Naive thymus-derived CD4-positive, alpha-beta T cell (primary cell): ENCODE measurements at regions not wholly inside any gene's neighbourhood (a gene's known extent, or its start where the extent isn't known, plus 50 kb on each side); places are given as distances from the start of the nearest gene placed in this dataset.

Experiments used
- ATAC-seq: fragments of 150-1000 bp; cut with Tn5 transposase; 2 replicates; pipeline ENCODE4 v1.10.0; 2021; ENCODE audit warnings: mild to moderate bottlenecking, moderate library complexity
- CTCF ChIA-PET: fragments of 350-600 bp; sonication (Branson Sonifier 250); formaldehyde crosslinking; loops from one replicate; lab custom pipeline; 2021; ENCODE audit warnings: antibody characterized with exemption; lab: Charles Lee
- POLR2A ChIA-PET: fragments of 350-600 bp; sonication (Branson Sonifier 250); formaldehyde crosslinking; loops from one replicate; lab custom pipeline; 2021; ENCODE audit warnings: antibody characterized with exemption, inconsistent platforms; lab: Charles Lee
- DNase-seq, 9 donors: peaks; one replicate each; pipeline versions ENCODE4 v3.0.0 to v3.0.0-alpha.2; 2020 to 2022; ENCODE audit warnings: mixed read lengths in 1 of 9
- H3K27ac ChIP-seq: one replicate; pipeline ENCODE4 v1.7.0; 2013; ENCODE audit warnings: mild to moderate bottlenecking, low read depth, low read length, moderate library complexity
- H3K27me3 ChIP-seq, 2 donors: one replicate each; pipeline ENCODE4 v1.7.0; 2013; ENCODE audit warnings: low read length in 2 of 2, mild to moderate bottlenecking in 2 of 2, moderate library complexity in 2 of 2; ENCODE audit not compliant: control insufficient read depth in 2 of 2, insufficient read depth in 2 of 2
- H3K36me3 ChIP-seq, 3 experiments: 1 replicate in 2 of 3; 2 replicates in 1 of 3; pipeline ENCODE4 v1.7.0; 2013; ENCODE audit warnings: low read length in 3 of 3, mild to moderate bottlenecking in 3 of 3, moderate library complexity in 1 of 3; ENCODE audit not compliant: insufficient read depth in 3 of 3, control insufficient read depth in 2 of 3
- H3K4me1 ChIP-seq, 2 donors: one replicate each; pipeline ENCODE4 v1.7.0; 2013; ENCODE audit warnings: low read length in 2 of 2, mild to moderate bottlenecking in 2 of 2, moderate library complexity in 1 of 2; ENCODE audit not compliant: control insufficient read depth in 2 of 2, insufficient read depth in 2 of 2
- H3K4me3 ChIP-seq: 2 replicates; pipeline ENCODE4 v1.7.0; 2013; ENCODE audit warnings: mild to moderate bottlenecking, low read length
- H3K9me3 ChIP-seq, 3 experiments: 1 replicate in 2 of 3; 2 replicates in 1 of 3; pipeline ENCODE4 v1.7.0; 2013; ENCODE audit warnings: low read length in 3 of 3; ENCODE audit not compliant: control insufficient read depth in 2 of 3
- H3K27ac Mint-ChIP-seq, 9 donors: one replicate each; pipeline ENCODE4 v1.8.0; 2020 to 2022; ENCODE audit warnings: mixed read lengths in 9 of 9, mild to moderate bottlenecking in 8 of 9, moderate library complexity in 5 of 9, inconsistent platforms in 2 of 9
- H3K27me3 Mint-ChIP-seq, 5 donors: one replicate each; pipeline ENCODE4 v1.8.0; 2021 to 2022; ENCODE audit warnings: mixed read lengths in 5 of 5, mild to moderate bottlenecking in 1 of 5
- H3K36me3 Mint-ChIP-seq, 5 donors: one replicate each; pipeline ENCODE4 v1.8.0; 2020 to 2022; ENCODE audit warnings: mixed read lengths in 5 of 5, mild to moderate bottlenecking in 3 of 5, inconsistent platforms in 1 of 5
- H3K4me1 Mint-ChIP-seq, 7 donors: one replicate each; pipeline ENCODE4 v1.8.0; 2020 to 2022; ENCODE audit warnings: mixed read lengths in 7 of 7, mild to moderate bottlenecking in 3 of 7, inconsistent platforms in 1 of 7
- H3K4me3 Mint-ChIP-seq, 10 donors: one replicate each; pipeline ENCODE4 v1.8.0; 2020 to 2022; ENCODE audit warnings: mild to moderate bottlenecking in 10 of 10, mixed read lengths in 10 of 10, moderate library complexity in 6 of 10, inconsistent platforms in 2 of 10
- H3K9me3 Mint-ChIP-seq, 11 donors: one replicate each; pipeline ENCODE4 v1.8.0; 2020 to 2022; ENCODE audit warnings: mixed read lengths in 11 of 11, mild to moderate bottlenecking in 4 of 11, inconsistent platforms in 1 of 11, moderate library complexity in 1 of 11
- intact Hi-C, 2 donors: fragments of 100-400 bp; cut with micrococcal nuclease; formaldehyde crosslinking; loops; one replicate each; pipeline ENCODE4 v1.15.1; 2023

DNA sequence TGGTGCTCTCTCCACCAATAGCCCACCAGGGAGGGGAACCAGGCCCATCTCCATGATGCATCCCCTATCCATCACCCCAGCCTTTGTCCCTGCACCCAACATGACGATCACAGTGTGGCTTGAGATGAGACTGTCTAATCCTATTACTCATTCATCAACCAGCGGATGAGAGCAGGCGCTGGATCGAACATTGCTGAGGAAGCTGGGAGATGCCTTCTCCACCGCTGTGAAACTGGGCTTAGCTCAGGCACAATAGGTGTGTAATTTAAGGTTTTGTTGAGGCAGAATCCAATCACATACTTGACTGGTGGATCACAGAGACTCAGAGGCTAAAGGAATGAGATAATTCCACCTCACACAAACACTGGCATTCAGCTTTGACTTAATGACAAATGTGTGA lies 64.6 kb upstream of the IRX3 start:
- DNase-seq (no peak), ATAC-seq (no peak)
- H3K27ac ChIP-seq: no peak overlapping the region
- no peak overlapping the region for H3K4me3 ChIP-seq
- no peaks in the 10 kb centered on the region for H3K36me3 ChIP-seq
- ChIA-PET POLR2A (no interaction called here), CTCF (no interaction called here)
- H3K27me3 ChIP-seq: no peaks in the 10 kb centered on the region
- Mint-ChIP-seq H3K4me3 (no peak overlapping the region), H3K9me3 (peaks cover 0 to 30% (median 5%) of the 10 kb centered on the region in 11 donors), H3K36me3 (peaks cover 0 to 5% (median 0%) of the 10 kb centered on the region in 5 donors), H3K4me1 (peaks cover 0 to 1% (median 0%) of the 10 kb centered on the region in 7 donors), H3K27me3 (peaks cover 0 to 38% (median 6%) of the 10 kb centered on the region in 5 donors), H3K27ac (no peak overlapping the region)
- H3K4me1 ChIP-seq: no peaks in the 10 kb centered on the region
- H3K9me3 ChIP-seq: no peaks in the 10 kb centered on the region
- intact Hi-C loops: no loop called here

DNA sequence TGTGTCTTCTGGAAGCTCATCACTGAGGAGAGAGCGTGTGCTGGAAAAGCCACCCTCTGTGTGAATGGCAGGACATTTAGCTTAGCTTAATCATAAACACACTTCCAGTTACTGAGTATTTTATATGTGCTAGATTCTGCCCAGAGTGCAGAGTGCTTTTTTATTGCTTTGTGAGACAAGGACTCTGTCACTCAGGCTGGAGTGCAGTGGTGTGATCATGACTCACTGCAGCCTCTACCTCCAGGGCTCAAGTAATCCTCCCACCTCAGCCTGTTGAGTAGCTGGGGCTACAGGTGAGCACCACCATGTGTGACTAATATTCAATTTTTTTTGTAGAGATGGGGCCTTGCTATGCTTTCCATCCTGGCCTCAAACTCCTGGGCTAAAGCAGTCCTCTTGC lies 61.4 kb upstream of the IRX3 start:
- Mint-ChIP-seq H3K27ac (no peak overlapping the region), H3K4me3 (no peak overlapping the region), H3K4me1 (peaks cover 0 to 1% (median 0%) of the 10 kb centered on the region in 7 donors), H3K27me3 (peaks cover 0 to 62% (median 17%) of the 10 kb centered on the region in 5 donors), H3K9me3 (peaks cover 0 to 9% (median 2%) of the 10 kb centered on the region in 11 donors), H3K36me3 (no peaks in the 10 kb centered on the region)
- POLR2A ChIA-PET: no interaction called here
- intact Hi-C loops: no loop called here
- H3K9me3 ChIP-seq: no peaks in the 10 kb centered on the region
- H3K4me3 ChIP-seq: no peak overlapping the region
- no peaks in the 10 kb centered on the region for H3K4me1 ChIP-seq
- CTCF ChIA-PET: no interaction called here
- DNase-seq: no peak
- no peaks in the 10 kb centered on the region for H3K36me3 ChIP-seq
- no peak for ATAC-seq
- H3K27ac ChIP-seq: no peak overlapping the region
- H3K27me3 ChIP-seq: no peaks in the 10 kb centered on the region

DNA sequence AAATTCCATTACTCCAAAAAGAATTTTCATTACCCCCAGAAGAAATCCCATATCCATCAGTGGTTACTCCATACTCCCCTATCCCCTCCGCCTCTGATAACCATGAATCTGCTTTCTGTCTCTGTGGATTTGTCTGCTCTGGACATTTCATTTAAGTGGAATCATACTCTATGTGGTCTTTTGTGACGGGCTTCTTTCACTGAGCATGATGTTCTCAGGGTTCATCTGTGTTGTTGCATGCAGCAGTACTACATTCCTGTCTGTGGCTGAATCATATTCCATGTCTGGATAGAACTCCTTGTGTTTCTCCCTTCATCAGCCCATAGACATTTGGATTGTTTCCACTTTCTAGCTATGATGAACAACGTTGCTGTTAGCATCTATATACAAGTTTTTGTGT lies 59.5 kb upstream of the IRX3 start:
- intact Hi-C loops: no loop called here
- H3K9me3 Mint-ChIP-seq: peaks cover 0 to 1% (median 0%) of the 10 kb centered on the region in 11 donors
- CTCF ChIA-PET: no interaction called here

DNA sequence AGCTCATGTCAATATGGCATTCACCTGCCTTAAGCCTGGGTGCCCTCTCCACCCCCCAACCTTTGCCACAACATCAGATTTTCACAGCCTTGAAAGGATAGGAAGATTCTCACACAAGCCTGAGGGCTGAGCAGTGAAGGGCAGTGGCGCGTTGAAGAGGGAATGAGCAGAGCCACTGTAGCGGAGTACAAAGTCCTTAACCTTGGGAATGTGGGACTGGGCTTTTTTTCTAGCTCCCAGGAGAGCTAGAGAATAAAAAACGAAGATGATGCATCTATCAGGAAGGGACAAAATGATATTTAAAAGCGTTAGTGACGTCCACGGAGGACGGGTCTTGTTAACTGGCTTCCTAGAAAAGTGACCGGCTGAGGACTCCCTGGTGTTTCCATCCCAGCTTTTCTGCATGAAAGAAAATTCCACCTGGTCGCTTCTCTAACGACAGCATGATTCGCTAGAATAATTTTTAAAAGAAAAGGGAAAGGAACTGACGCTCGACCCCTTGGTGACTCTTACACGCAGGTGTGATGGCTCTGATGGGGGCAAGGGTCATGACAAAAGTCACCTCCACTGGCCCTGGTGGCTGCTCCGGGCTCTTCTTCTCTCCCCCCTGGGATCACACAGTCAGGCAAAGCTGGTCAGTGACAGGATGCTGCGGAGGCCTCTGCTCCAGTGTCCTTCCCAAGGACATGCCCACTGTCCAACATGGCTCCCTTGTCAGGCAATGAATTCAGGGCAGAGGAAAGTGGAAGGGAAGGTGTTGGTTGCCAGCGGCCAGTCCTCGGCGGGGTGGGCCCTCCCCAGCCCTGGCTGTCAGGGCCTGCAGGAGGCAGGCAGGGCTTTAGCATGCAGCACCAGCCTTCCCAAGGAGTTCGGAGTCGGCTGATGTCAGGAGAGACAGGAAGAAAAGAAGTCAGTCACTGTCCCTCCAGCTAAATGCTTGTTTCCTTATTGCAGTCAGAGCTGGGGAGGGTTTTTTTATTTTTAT lies 58.4 kb upstream of the IRX3 start:
- peaks cover 0 to 1% (median 0%) of the 10 kb centered on the region in 11 donors for H3K9me3 Mint-ChIP-seq

More for the DNA sequence above, 59.5 kb upstream of the IRX3 start:
- H3K27ac ChIP-seq: no peak overlapping the region
- Mint-ChIP-seq H3K4me3 (no peak overlapping the region), H3K4me1 (peaks cover 0 to 1% (median 0%) of the 10 kb centered on the region in 7 donors), H3K27me3 (peaks cover 0 to 53% (median 13%) of the 10 kb centered on the region in 5 donors), H3K36me3 (no peaks in the 10 kb centered on the region), H3K27ac (no peak overlapping the region)
- DNase-seq: no peak
- no peaks in the 10 kb centered on the region for H3K27me3 ChIP-seq
- POLR2A ChIA-PET: no interaction called here
- no peak overlapping the region for H3K4me3 ChIP-seq
- no peaks in the 10 kb centered on the region for H3K4me1 ChIP-seq
- H3K9me3 ChIP-seq: no peaks in the 10 kb centered on the region
- no peaks in the 10 kb centered on the region for H3K36me3 ChIP-seq
- no peak for ATAC-seq

DNA sequence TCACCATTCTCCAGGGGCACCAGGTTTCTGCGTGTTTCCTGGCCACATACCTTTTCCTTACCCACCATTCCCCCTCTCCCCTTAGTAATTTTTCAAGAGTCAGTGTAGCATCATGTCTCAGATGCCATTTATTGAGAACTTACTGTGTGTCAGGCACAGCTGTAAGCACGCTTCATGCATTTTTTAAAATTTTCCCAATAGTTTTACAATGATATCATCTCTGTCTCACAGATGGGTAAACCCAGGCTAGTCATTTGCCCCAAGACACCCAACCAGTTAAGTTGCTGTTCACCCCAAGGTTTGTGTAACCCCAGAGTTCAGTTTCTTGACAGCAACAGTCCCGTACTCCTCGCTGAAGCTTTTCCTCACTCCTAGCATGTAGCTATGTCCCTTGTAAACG lies 56.4 kb upstream of the IRX3 start:
- Mint-ChIP-seq H3K27ac (no peak overlapping the region), H3K4me1 (no peaks in the 10 kb centered on the region), H3K9me3 (peaks cover 0 to 10% (median 0%) of the 10 kb centered on the region in 11 donors), H3K36me3 (peaks cover 0 to 3% (median 0%) of the 10 kb centered on the region in 5 donors), H3K4me3 (no peak overlapping the region), H3K27me3 (peaks cover 0 to 58% (median 17%) of the 10 kb centered on the region in 5 donors)
- Histone ChIP-seq H3K27ac (no peak overlapping the region), H3K27me3 (no peaks in the 10 kb centered on the region), H3K36me3 (no peaks in the 10 kb centered on the region), H3K9me3 (no peaks in the 10 kb centered on the region), H3K4me3 (no peak overlapping the region), H3K4me1 (no peaks in the 10 kb centered on the region)
- ATAC-seq (no peak), DNase-seq (no peak)
- intact Hi-C loops: no loop called here
- ChIA-PET CTCF (no interaction called here), POLR2A (no interaction called here)

More for the DNA sequence above, 58.4 kb upstream of the IRX3 start:
- ChIA-PET POLR2A (no interaction called here), CTCF (no interaction called here)
- ATAC-seq: no peak
- H3K27me3 ChIP-seq: no peaks in the 10 kb centered on the region
- H3K4me1 ChIP-seq: no peaks in the 10 kb centered on the region
- no peak for DNase-seq
- Mint-ChIP-seq H3K27ac (peak overlapping the region in 1 of 9 donors; percentile 38), H3K4me1 (no peaks in the 10 kb centered on the region), H3K36me3 (no peaks in the 10 kb centered on the region), H3K4me3 (no peak overlapping the region), H3K27me3 (peaks cover 0 to 57% (median 13%) of the 10 kb centered on the region in 5 donors)
- H3K36me3 ChIP-seq: no peaks in the 10 kb centered on the region
- H3K9me3 ChIP-seq: no peaks in the 10 kb centered on the region
- no peak overlapping the region for H3K27ac ChIP-seq
- intact Hi-C loops: no loop called here
- H3K4me3 ChIP-seq: no peak overlapping the region

DNA sequence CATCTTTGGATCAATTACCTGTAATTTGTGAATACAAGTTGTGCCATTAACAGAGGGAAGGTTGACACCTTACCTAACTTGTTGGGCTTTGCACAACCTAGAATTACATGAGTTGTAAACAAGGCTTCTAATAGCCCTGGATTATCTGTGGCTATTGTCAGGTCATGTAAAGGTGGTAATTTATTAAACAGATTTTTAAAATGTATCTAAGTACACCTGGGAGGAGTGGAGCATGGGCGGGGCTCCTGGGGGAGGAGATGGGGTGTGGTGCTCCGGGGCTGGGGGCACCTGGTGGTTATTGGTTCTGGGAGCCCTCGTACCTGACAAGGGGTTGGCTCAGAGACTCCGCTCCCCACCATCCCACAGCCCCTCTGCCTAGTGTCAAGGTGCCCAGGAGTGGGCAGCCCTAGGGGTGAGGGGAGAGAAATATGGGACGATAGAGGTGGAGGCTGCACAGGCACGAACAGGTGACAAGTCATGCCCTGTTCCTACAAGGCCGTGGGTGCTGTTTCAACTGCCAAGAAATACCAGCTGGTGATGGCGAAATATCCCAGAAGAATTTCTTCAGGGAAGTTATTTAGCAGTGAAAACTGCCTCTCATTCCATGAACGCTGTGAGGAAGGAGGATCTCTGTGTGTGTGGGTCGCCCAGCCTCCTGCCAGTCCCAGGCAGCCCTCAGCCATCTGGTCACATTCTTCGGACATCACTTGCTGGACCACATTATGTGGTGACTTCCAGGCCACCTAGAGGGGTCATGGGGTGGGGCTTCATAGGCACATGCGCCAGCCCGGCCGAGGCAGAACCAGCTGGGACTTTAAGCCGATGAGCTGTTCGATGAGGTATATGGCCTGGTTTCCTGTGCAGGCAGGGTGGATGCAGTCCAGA lies 55.5 kb upstream of the IRX3 start:
- no peaks in the 10 kb centered on the region for H3K27me3 ChIP-seq
- Mint-ChIP-seq H3K36me3 (peaks cover 0 to 3% (median 0%) of the 10 kb centered on the region in 5 donors), H3K27ac (no peak overlapping the region), H3K9me3 (peaks cover 0 to 10% (median 0%) of the 10 kb centered on the region in 11 donors), H3K4me1 (no peaks in the 10 kb centered on the region), H3K4me3 (no peak overlapping the region), H3K27me3 (peaks cover 0 to 56% (median 17%) of the 10 kb centered on the region in 5 donors)
- no peak overlapping the region for H3K27ac ChIP-seq
- DNase-seq (no peak), ATAC-seq (no peak)
- H3K36me3 ChIP-seq: no peaks in the 10 kb centered on the region
- intact Hi-C loops: no loop called here
- ChIA-PET POLR2A (no interaction called here), CTCF (no interaction called here)
- no peaks in the 10 kb centered on the region for H3K4me1 ChIP-seq
- no peak overlapping the region for H3K4me3 ChIP-seq
- H3K9me3 ChIP-seq: no peaks in the 10 kb centered on the region
